ENCODE measurements at regions not wholly inside any gene's neighbourhood (a gene's known extent, or its start where the extent isn't known, plus 50 kb on each side); places are given as distances from the start of the nearest gene placed in this dataset.
"Not testable (repeated sequence)": the region's sequence is repeated elsewhere in the genome, so short reads cannot be mapped to it uniquely, and the experiment has no call there.

- no peak overlapping the region for H3K27ac ChIP-seq (replicated peaks; ENCODE audit: low read length)
- H3K14ac ChIP-seq (ENCODE audit: low read length): no peak overlapping the region
- H3K23ac ChIP-seq (ENCODE audit: low read depth, low read length, poor library complexity): no peak overlapping the region
- H2AFZ ChIP-seq (ENCODE audit: low read length): no peak overlapping the region
- no peak overlapping the region for H3K9ac ChIP-seq (ENCODE audit: low read depth, low read length, poor library complexity)
- no peak overlapping the region for H4K8ac ChIP-seq (ENCODE audit: low read depth, low read length)
- no CpG with 5 or more reads among the region's 3 CpGs for WGBS, 2 donors (ENCODE audit: extremely low coverage in 2 of 2, insufficient read length in 2 of 2, insufficient replicate concordance in 1 of 2)
- H2BK15ac ChIP-seq (ENCODE audit: low read length): no peak overlapping the region
- H2AK5ac ChIP-seq (ENCODE audit: low read depth, low read length): no peak overlapping the region
- no peak overlapping the region for H4K91ac ChIP-seq (ENCODE audit: low read depth, low read length, poor library complexity)
- no peak overlapping the region for H2BK12ac ChIP-seq (ENCODE audit: low read length)
- DNase-seq (ENCODE audit: low spot score): no peak
- no peak overlapping the region for H2BK120ac ChIP-seq (ENCODE audit: low read depth, low read length)
- no peaks in the 10 kb centered on the region for H3K4me1 ChIP-seq (ENCODE audit: control insufficient read depth in 2 of 2, insufficient read depth in 1 of 2, low read depth in 1 of 2, low read length in 2 of 2)
- peaks cover 3 to 4% of the 10 kb centered on the region in 2 donors for H3K9me3 ChIP-seq (replicated peaks in 1 of 2; ENCODE audit: control insufficient read depth in 2 of 2, insufficient read depth in 1 of 2, low read depth in 1 of 2, low read length in 2 of 2)
- no peak overlapping the region for H2BK5ac ChIP-seq (ENCODE audit: low read length)
- no peaks in the 10 kb centered on the region for H3K79me1 ChIP-seq (ENCODE audit: low read depth, low read length)
- no peak overlapping the region for H3K4ac ChIP-seq (ENCODE audit: low read length)
- H3K4me3 ChIP-seq (ENCODE audit: low read length in 2 of 2): no peak overlapping the region
- H3K36me3 ChIP-seq (replicated peaks in 1 of 2; ENCODE audit: control insufficient read depth in 2 of 2, insufficient read depth in 2 of 2, low read length in 2 of 2): no peaks in the 10 kb centered on the region
- H3K4me2 ChIP-seq (ENCODE audit: insufficient read depth, low read length, poor library complexity, severe bottlenecking): no peak overlapping the region
- no peak overlapping the region for H3K18ac ChIP-seq (ENCODE audit: low read length)
- H3K27me3 ChIP-seq (ENCODE audit: control insufficient read depth in 3 of 3, insufficient read depth in 3 of 3, low read depth in 1 of 3, low read length in 3 of 3): no peaks in the 10 kb centered on the region
These were observed 201.1 kb downstream of the ETNK1 start for GRCh38 chr12:22826026-22826425.

- H3K9ac ChIP-seq (ENCODE audit: low read depth, low read length, poor library complexity); H2BK12ac ChIP-seq (ENCODE audit: low read length); H3K36me3 ChIP-seq (replicated peaks in 1 of 2; ENCODE audit: control insufficient read depth in 2 of 2, insufficient read depth in 2 of 2, low read length in 2 of 2); H3K4me2 ChIP-seq (ENCODE audit: insufficient read depth, low read length, poor library complexity, severe bottlenecking); H3K4me3 ChIP-seq (ENCODE audit: low read length in 2 of 2); H2AK5ac ChIP-seq (ENCODE audit: low read depth, low read length); H3K18ac ChIP-seq (ENCODE audit: low read length); DNase-seq (ENCODE audit: low spot score); H3K23ac ChIP-seq (ENCODE audit: low read depth, low read length, poor library complexity); H2BK15ac ChIP-seq (ENCODE audit: low read length); H3K27me3 ChIP-seq (ENCODE audit: control insufficient read depth in 3 of 3, insufficient read depth in 3 of 3, low read depth in 1 of 3, low read length in 3 of 3); H2BK120ac ChIP-seq (ENCODE audit: low read depth, low read length); H3K4me1 ChIP-seq (ENCODE audit: control insufficient read depth in 2 of 2, insufficient read depth in 1 of 2, low read depth in 1 of 2, low read length in 2 of 2); H3K9me3 ChIP-seq (replicated peaks in 1 of 2; ENCODE audit: control insufficient read depth in 2 of 2, insufficient read depth in 1 of 2, low read depth in 1 of 2, low read length in 2 of 2); H4K91ac ChIP-seq (ENCODE audit: low read depth, low read length, poor library complexity); H3K14ac ChIP-seq (ENCODE audit: low read length); H3K4ac ChIP-seq (ENCODE audit: low read length); H3K27ac ChIP-seq (replicated peaks; ENCODE audit: low read length); H2AFZ ChIP-seq (ENCODE audit: low read length); H3K79me1 ChIP-seq (ENCODE audit: low read depth, low read length); H2BK5ac ChIP-seq (ENCODE audit: low read length); H4K8ac ChIP-seq (ENCODE audit: low read depth, low read length): not testable (repeated sequence)
- WGBS, 2 donors (ENCODE audit: extremely low coverage in 2 of 2, insufficient read length in 2 of 2, insufficient replicate concordance in 1 of 2): no CpG with 5 or more reads among the region's 9 CpGs
These were observed 201.5 kb downstream of the ETNK1 start for GRCh38 chr12:22826446-22826981.

GRCh38 chr12:22828066-22828465 lies 203.1 kb downstream of the ETNK1 start:
- H3K9ac ChIP-seq (ENCODE audit: low read depth, low read length, poor library complexity): no peak overlapping the region
- H2AK5ac ChIP-seq (ENCODE audit: low read depth, low read length): no peak overlapping the region
- H2AFZ ChIP-seq (ENCODE audit: low read length): no peak overlapping the region
- no peak overlapping the region for H3K4me3 ChIP-seq (ENCODE audit: low read length in 2 of 2)
- H2BK12ac ChIP-seq (ENCODE audit: low read length): no peak overlapping the region
- H3K27ac ChIP-seq (replicated peaks; ENCODE audit: low read length): no peak overlapping the region
- no peaks in the 10 kb centered on the region for H3K4me1 ChIP-seq (ENCODE audit: control insufficient read depth in 2 of 2, insufficient read depth in 1 of 2, low read depth in 1 of 2, low read length in 2 of 2)
- H4K91ac ChIP-seq (ENCODE audit: low read depth, low read length, poor library complexity): no peak overlapping the region
- H3K36me3 ChIP-seq (replicated peaks in 1 of 2; ENCODE audit: control insufficient read depth in 2 of 2, insufficient read depth in 2 of 2, low read length in 2 of 2): no peaks in the 10 kb centered on the region
- H2BK120ac ChIP-seq (ENCODE audit: low read depth, low read length): no peak overlapping the region
- no peak overlapping the region for H2BK5ac ChIP-seq (ENCODE audit: low read length)
- no peaks in the 10 kb centered on the region for H3K27me3 ChIP-seq (ENCODE audit: control insufficient read depth in 3 of 3, insufficient read depth in 3 of 3, low read depth in 1 of 3, low read length in 3 of 3)
- H3K79me1 ChIP-seq (ENCODE audit: low read depth, low read length): no peaks in the 10 kb centered on the region
- no peak overlapping the region for H3K14ac ChIP-seq (ENCODE audit: low read length)
- H2BK15ac ChIP-seq (ENCODE audit: low read length): no peak overlapping the region
- H3K18ac ChIP-seq (ENCODE audit: low read length): no peak overlapping the region
- no CpG with 5 or more reads among the region's 3 CpGs for WGBS, 2 donors (ENCODE audit: extremely low coverage in 2 of 2, insufficient read length in 2 of 2, insufficient replicate concordance in 1 of 2)
- no peak overlapping the region for H3K23ac ChIP-seq (ENCODE audit: low read depth, low read length, poor library complexity)
- no peak overlapping the region for H3K4me2 ChIP-seq (ENCODE audit: insufficient read depth, low read length, poor library complexity, severe bottlenecking)
- H3K4ac ChIP-seq (ENCODE audit: low read length): no peak overlapping the region
- H4K8ac ChIP-seq (ENCODE audit: low read depth, low read length): no peak overlapping the region
- H3K9me3 ChIP-seq (replicated peaks in 1 of 2; ENCODE audit: control insufficient read depth in 2 of 2, insufficient read depth in 1 of 2, low read depth in 1 of 2, low read length in 2 of 2): peaks cover 3 to 4% of the 10 kb centered on the region in 2 donors
- DNase-seq (ENCODE audit: low spot score): no peak

- Histone ChIP-seq H2BK15ac (ENCODE audit: low read length) (no peak overlapping the region), H3K36me3 (replicated peaks in 1 of 2; ENCODE audit: control insufficient read depth in 2 of 2, insufficient read depth in 2 of 2, low read length in 2 of 2) (no peaks in the 10 kb centered on the region), H2BK120ac (ENCODE audit: low read depth, low read length) (no peak overlapping the region), H3K9me3 (replicated peaks in 1 of 2; ENCODE audit: control insufficient read depth in 2 of 2, insufficient read depth in 1 of 2, low read depth in 1 of 2, low read length in 2 of 2) (peaks cover 0 to 1% of the 10 kb centered on the region in 2 donors), H4K8ac (ENCODE audit: low read depth, low read length) (no peak overlapping the region), H3K18ac (ENCODE audit: low read length) (no peak overlapping the region), H3K79me1 (ENCODE audit: low read depth, low read length) (no peaks in the 10 kb centered on the region), H3K4ac (ENCODE audit: low read length) (no peak overlapping the region), H3K27me3 (ENCODE audit: control insufficient read depth in 3 of 3, insufficient read depth in 3 of 3, low read depth in 1 of 3, low read length in 3 of 3) (no peaks in the 10 kb centered on the region), H3K27ac (replicated peaks; ENCODE audit: low read length) (no peak overlapping the region), H2BK5ac (ENCODE audit: low read length) (no peak overlapping the region), H3K4me3 (ENCODE audit: low read length in 2 of 2) (no peak overlapping the region), H3K23ac (ENCODE audit: low read depth, low read length, poor library complexity) (no peak overlapping the region), H3K14ac (ENCODE audit: low read length) (no peak overlapping the region), H3K4me1 (ENCODE audit: control insufficient read depth in 2 of 2, insufficient read depth in 1 of 2, low read depth in 1 of 2, low read length in 2 of 2) (no peaks in the 10 kb centered on the region), H3K9ac (ENCODE audit: low read depth, low read length, poor library complexity) (no peak overlapping the region), H2BK12ac (ENCODE audit: low read length) (no peak overlapping the region), H4K91ac (ENCODE audit: low read depth, low read length, poor library complexity) (no peak overlapping the region), H2AFZ (ENCODE audit: low read length) (no peak overlapping the region), H2AK5ac (ENCODE audit: low read depth, low read length) (no peak overlapping the region), H3K4me2 (ENCODE audit: insufficient read depth, low read length, poor library complexity, severe bottlenecking) (no peak overlapping the region)
- no CpG with 5 or more reads among the region's 6 CpGs for WGBS, 2 donors (ENCODE audit: extremely low coverage in 2 of 2, insufficient read length in 2 of 2, insufficient replicate concordance in 1 of 2)
- DNase-seq (ENCODE audit: low spot score): no peak
These were observed 210.5 kb downstream of the ETNK1 start for GRCh38 chr12:22835431-22835830.
